ENCODE measurements at regions not wholly inside any gene's neighbourhood (a gene's known extent, or its start where the extent isn't known, plus 50 kb on each side); places are given as distances from the start of the nearest gene placed in this dataset.

- Mint-ChIP-seq H3K4me3 (no peak overlapping the region), H3K36me3 (no peaks in the 10 kb centered on the region), H3K9me3 (peaks cover 13 to 14% of the 10 kb centered on the region in 2 donors), H3K27ac (no peak overlapping the region), H3K27me3 (ENCODE audit: low read depth in 2 of 2) (no peaks in the 10 kb centered on the region), H3K4me1 (no peaks in the 10 kb centered on the region)
- DNase-seq (no peak), ATAC-seq (no peak)
- Histone ChIP-seq H3K27me3 (ENCODE audit: control insufficient read depth, insufficient read depth, low read length) (no peaks in the 10 kb centered on the region), H3K9me3 (ENCODE audit: control insufficient read depth, insufficient read depth, low read length) (peaks cover 4% of the 10 kb centered on the region), H3K4me3 (ENCODE audit: low read length) (no peak overlapping the region), H3K36me3 (ENCODE audit: control insufficient read depth, insufficient read depth, low read length) (no peaks in the 10 kb centered on the region), H3K27ac (ENCODE audit: low read length) (no peak overlapping the region), H3K4me1 (ENCODE audit: control insufficient read depth, insufficient read depth, low read length) (no peaks in the 10 kb centered on the region)
- WGBS (ENCODE audit: insufficient coverage) = no CpG with 5 or more reads among the region's 2 CpGs
- intact Hi-C loops (cut with micrococcal nuclease) = no loop called here
- TF ChIP-seq, protein P1, sequence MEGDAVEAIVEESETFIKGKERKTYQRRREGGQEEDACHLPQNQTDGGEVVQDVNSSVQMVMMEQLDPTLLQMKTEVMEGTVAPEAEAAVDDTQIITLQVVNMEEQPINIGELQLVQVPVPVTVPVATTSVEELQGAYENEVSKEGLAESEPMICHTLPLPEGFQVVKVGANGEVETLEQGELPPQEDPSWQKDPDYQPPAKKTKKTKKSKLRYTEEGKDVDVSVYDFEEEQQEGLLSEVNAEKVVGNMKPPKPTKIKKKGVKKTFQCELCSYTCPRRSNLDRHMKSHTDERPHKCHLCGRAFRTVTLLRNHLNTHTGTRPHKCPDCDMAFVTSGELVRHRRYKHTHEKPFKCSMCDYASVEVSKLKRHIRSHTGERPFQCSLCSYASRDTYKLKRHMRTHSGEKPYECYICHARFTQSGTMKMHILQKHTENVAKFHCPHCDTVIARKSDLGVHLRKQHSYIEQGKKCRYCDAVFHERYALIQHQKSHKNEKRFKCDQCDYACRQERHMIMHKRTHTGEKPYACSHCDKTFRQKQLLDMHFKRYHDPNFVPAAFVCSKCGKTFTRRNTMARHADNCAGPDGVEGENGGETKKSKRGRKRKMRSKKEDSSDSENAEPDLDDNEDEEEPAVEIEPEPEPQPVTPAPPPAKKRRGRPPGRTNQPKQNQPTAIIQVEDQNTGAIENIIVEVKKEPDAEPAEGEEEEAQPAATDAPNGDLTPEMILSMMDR (IDR thresholded peaks at IDR 0.05) = no peak
Measured at GRCh38 chr3:804211-804610, 288.6 kb upstream of the CNTN6 start.

DNA sequence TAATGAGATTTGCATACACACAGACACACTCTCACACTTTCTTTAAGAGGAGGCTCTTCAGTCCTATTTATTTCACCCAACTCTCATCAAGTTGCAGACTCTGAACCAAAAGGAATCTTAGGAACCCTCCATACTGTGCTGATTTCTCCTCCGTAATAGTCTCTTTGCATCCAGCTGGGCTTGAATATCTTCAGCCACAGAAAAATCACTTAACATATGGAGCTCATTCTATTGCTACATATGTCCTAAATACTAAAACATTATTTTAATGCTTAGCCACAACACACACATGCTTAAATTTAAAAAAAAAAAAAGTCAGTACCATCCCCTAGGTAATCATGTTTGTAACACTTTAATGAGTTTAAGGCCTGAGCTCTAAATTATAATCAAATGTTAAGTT is 287.5 kb upstream of the CNTN6 start:
- no peaks in the 10 kb centered on the region for H3K27me3 Mint-ChIP-seq (ENCODE audit: low read depth in 2 of 2)

DNA sequence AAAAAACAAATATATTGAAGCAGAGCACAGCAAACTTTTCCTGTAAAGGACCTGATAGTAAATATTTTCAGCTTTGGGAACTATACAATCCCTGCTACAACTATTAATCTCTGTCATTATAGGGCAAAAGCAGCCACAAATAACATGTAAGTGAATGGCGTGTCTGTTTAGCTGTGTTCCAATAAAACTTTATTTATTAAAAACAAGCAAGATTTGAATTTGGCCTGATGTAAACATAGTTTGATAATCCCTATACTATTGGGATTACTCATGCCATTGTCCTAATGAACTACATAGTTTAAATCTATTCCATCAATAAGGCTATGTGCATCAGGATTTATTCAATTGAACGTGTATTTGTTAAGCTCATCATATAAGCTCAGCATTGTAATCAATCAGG is 286.8 kb upstream of the CNTN6 start:
- intact Hi-C loops (cut with micrococcal nuclease) = no loop called here
- Histone ChIP-seq H3K4me3 (ENCODE audit: low read length) (no peak overlapping the region), H3K36me3 (ENCODE audit: control insufficient read depth, insufficient read depth, low read length) (no peaks in the 10 kb centered on the region), H3K4me1 (ENCODE audit: control insufficient read depth, insufficient read depth, low read length) (no peaks in the 10 kb centered on the region), H3K27ac (ENCODE audit: low read length) (no peak overlapping the region), H3K27me3 (ENCODE audit: control insufficient read depth, insufficient read depth, low read length) (no peaks in the 10 kb centered on the region), H3K9me3 (ENCODE audit: control insufficient read depth, insufficient read depth, low read length) (peaks cover 4% of the 10 kb centered on the region)
- TF ChIP-seq, protein P1 (IDR thresholded peaks at IDR 0.05) = no peak
- no peaks in the 10 kb centered on the region for H3K4me1 Mint-ChIP-seq
- no peak for ATAC-seq
- 67% methylated on average over 1 of the region's 2 CpGs for WGBS (ENCODE audit: insufficient coverage)
- no peaks in the 10 kb centered on the region for H3K36me3 Mint-ChIP-seq
- H3K27ac Mint-ChIP-seq = no peak overlapping the region
- no peaks in the 10 kb centered on the region for H3K27me3 Mint-ChIP-seq (ENCODE audit: low read depth in 2 of 2)
- DNase-seq = no peak
- H3K4me3 Mint-ChIP-seq = no peak overlapping the region
- peaks cover 5 to 11% of the 10 kb centered on the region in 2 donors for H3K9me3 Mint-ChIP-seq

More for the DNA sequence above, 287.5 kb upstream of the CNTN6 start:
- Mint-ChIP-seq H3K4me1 (no peaks in the 10 kb centered on the region), H3K9me3 (peaks cover 8 to 11% of the 10 kb centered on the region in 2 donors), H3K27ac (no peak overlapping the region), H3K36me3 (no peaks in the 10 kb centered on the region), H3K4me3 (no peak overlapping the region)
- Histone ChIP-seq H3K36me3 (ENCODE audit: control insufficient read depth, insufficient read depth, low read length) (no peaks in the 10 kb centered on the region), H3K9me3 (ENCODE audit: control insufficient read depth, insufficient read depth, low read length) (peaks cover 4% of the 10 kb centered on the region), H3K4me1 (ENCODE audit: control insufficient read depth, insufficient read depth, low read length) (no peaks in the 10 kb centered on the region), H3K4me3 (ENCODE audit: low read length) (no peak overlapping the region), H3K27me3 (ENCODE audit: control insufficient read depth, insufficient read depth, low read length) (no peaks in the 10 kb centered on the region), H3K27ac (ENCODE audit: low read length) (no peak overlapping the region)
- intact Hi-C loops (cut with micrococcal nuclease) = no loop called here
- no peak for DNase-seq
- 91% methylated on average over 1 of the region's 1 CpG for WGBS (ENCODE audit: insufficient coverage)
- TF ChIP-seq, protein P1 (IDR thresholded peaks at IDR 0.05) = no peak
- no peak for ATAC-seq

DNA sequence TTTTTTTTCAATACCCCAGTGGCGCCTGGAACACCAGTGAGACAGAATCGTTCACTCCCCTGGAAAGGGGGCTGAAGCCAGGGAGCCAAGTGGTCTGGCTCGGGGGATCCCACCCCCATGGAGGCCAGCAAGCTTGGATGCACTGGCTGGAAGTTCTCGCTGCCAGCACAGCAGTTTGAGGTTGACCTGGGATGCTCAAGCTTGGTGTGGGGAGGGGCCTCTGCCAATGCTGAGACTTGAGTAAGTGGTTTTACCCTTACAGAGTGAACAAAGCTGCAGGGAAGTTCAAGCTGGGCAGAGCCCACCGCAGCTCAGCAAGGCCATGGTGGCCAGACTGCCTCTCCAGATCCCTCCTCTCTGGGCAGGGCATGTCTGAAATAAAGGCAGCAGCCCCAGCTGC is 276.2 kb upstream of the CNTN6 start:
- intact Hi-C loops (cut with micrococcal nuclease) = no loop called here

More for the DNA sequence above, 276.2 kb upstream of the CNTN6 start:
- Mint-ChIP-seq H3K4me3 (no peak overlapping the region), H3K27ac (no peak overlapping the region), H3K27me3 (ENCODE audit: low read depth in 2 of 2) (no peaks in the 10 kb centered on the region), H3K36me3 (no peaks in the 10 kb centered on the region), H3K9me3 (peaks cover 22% of the 10 kb centered on the region in 2 donors), H3K4me1 (no peaks in the 10 kb centered on the region)
- Histone ChIP-seq H3K27ac (ENCODE audit: low read length) (no peak overlapping the region), H3K9me3 (ENCODE audit: control insufficient read depth, insufficient read depth, low read length) (peaks cover 14% of the 10 kb centered on the region), H3K4me3 (ENCODE audit: low read length) (no peak overlapping the region), H3K4me1 (ENCODE audit: control insufficient read depth, insufficient read depth, low read length) (no peaks in the 10 kb centered on the region), H3K27me3 (ENCODE audit: control insufficient read depth, insufficient read depth, low read length) (no peaks in the 10 kb centered on the region), H3K36me3 (ENCODE audit: control insufficient read depth, insufficient read depth, low read length) (no peaks in the 10 kb centered on the region)
- TF ChIP-seq, protein P1 (IDR thresholded peaks at IDR 0.05) = no peak
- 73% methylated on average over 5 of the region's 5 CpGs for whole genome bisulfite sequencing (ENCODE audit: insufficient coverage)
- ATAC-seq (no peak), DNase-seq (no peak)

All from natural killer cell (primary cell).